ENCODE measurements at regions not wholly inside any gene's neighbourhood (a gene's known extent, or its start where the extent isn't known, plus 50 kb on each side); places are given as distances from the start of the nearest gene placed in this dataset.

DNA sequence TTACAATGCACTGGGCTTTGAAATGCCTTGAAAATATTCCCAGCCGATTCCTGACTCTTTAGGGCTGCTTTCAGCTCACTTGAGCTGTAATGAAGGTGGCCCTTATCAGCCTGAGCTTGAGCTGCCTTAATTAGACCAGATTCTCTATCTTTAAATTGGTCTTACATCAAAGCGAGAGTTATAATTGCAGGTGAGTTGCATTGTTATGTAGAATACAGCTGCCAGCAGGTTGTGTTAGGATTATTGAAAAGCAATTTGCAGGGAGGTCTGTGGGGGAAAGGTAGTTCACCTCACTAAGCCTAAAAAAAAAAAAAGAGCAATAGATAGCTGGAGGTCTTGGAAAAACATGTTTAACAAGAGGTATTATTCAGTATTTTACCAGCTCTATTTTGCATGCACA lies 142.2 kb upstream of the HABP2 start:
- TF ChIP-seq, protein P1, sequence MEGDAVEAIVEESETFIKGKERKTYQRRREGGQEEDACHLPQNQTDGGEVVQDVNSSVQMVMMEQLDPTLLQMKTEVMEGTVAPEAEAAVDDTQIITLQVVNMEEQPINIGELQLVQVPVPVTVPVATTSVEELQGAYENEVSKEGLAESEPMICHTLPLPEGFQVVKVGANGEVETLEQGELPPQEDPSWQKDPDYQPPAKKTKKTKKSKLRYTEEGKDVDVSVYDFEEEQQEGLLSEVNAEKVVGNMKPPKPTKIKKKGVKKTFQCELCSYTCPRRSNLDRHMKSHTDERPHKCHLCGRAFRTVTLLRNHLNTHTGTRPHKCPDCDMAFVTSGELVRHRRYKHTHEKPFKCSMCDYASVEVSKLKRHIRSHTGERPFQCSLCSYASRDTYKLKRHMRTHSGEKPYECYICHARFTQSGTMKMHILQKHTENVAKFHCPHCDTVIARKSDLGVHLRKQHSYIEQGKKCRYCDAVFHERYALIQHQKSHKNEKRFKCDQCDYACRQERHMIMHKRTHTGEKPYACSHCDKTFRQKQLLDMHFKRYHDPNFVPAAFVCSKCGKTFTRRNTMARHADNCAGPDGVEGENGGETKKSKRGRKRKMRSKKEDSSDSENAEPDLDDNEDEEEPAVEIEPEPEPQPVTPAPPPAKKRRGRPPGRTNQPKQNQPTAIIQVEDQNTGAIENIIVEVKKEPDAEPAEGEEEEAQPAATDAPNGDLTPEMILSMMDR (IDR thresholded peaks at IDR 0.05), result no peak
- no peak for TF ChIP-seq EP300 (IDR thresholded peaks at IDR 0.05; ENCODE audit: low read depth)
